Natural killer cell (primary cell): ENCODE measurements at regions not wholly inside any gene's neighbourhood (a gene's known extent, or its start where the extent isn't known, plus 50 kb on each side); places are given as distances from the start of the nearest gene placed in this dataset.

ENCODE experiments used
- ATAC-seq, 3 donors: fragments of 150-1000 bp in 2 of 3; fragments of 200-7000 bp in 1 of 3; cut with Tn5 transposase; 1 replicate in 1 of 3; 2 replicates in 2 of 3; pipeline ENCODE4 v1.10.0; 2021; ENCODE audit warnings: mild to moderate bottlenecking in 2 of 3, moderate library complexity in 2 of 3
- DNase-seq, 2 donors: peaks; one replicate each; pipeline versions ENCODE4 v3.0.0 to v3.0.0-alpha.2; 2013 to 2021; ENCODE audit warnings: mixed read lengths in 1 of 2
- H3K27ac ChIP-seq: one replicate; pipeline ENCODE4 v1.5.1; 2013; ENCODE audit warnings: mild to moderate bottlenecking, low read length
- H3K27me3 ChIP-seq: one replicate; pipeline ENCODE4 v1.6.1; 2013; ENCODE audit warnings: low read length; ENCODE audit not compliant: control insufficient read depth, insufficient read depth
- H3K36me3 ChIP-seq: one replicate; pipeline ENCODE4 v1.6.1; 2013; ENCODE audit warnings: low read length; ENCODE audit not compliant: control insufficient read depth, insufficient read depth
- H3K4me1 ChIP-seq: one replicate; pipeline ENCODE4 v1.6.1; 2013; ENCODE audit warnings: low read length; ENCODE audit not compliant: control insufficient read depth, insufficient read depth
- H3K4me3 ChIP-seq: one replicate; pipeline ENCODE4 v1.5.1; 2013; ENCODE audit warnings: low read length
- H3K9me3 ChIP-seq: one replicate; pipeline ENCODE4 v1.6.1; 2013; ENCODE audit warnings: low read length; ENCODE audit not compliant: control insufficient read depth, insufficient read depth
- H3K27ac Mint-ChIP-seq, 2 donors: one replicate each; pipeline ENCODE4 v1.8.0; 2022; ENCODE audit warnings: mild to moderate bottlenecking in 2 of 2, mixed read lengths in 2 of 2, moderate library complexity in 1 of 2
- H3K27me3 Mint-ChIP-seq, 2 donors: one replicate each; pipeline ENCODE4 v1.8.0; 2022; ENCODE audit warnings: low read depth in 2 of 2, mixed read lengths in 2 of 2
- H3K36me3 Mint-ChIP-seq: one replicate; pipeline ENCODE4 v1.8.0; 2022; ENCODE audit warnings: mixed read lengths
- H3K4me1 Mint-ChIP-seq, 2 donors: one replicate each; pipeline ENCODE4 v1.8.0; 2022; ENCODE audit warnings: mixed read lengths in 2 of 2
- H3K4me3 Mint-ChIP-seq: one replicate; pipeline ENCODE4 v1.8.0; 2022; ENCODE audit warnings: mild to moderate bottlenecking, moderate library complexity, mixed read lengths
- H3K9me3 Mint-ChIP-seq, 2 donors: one replicate each; pipeline ENCODE4 v1.8.0; 2022; ENCODE audit warnings: mixed read lengths in 2 of 2
- WGBS: methylation state at CpG from one replicate; pipeline ENCODE4 v1.1.7; 2013; ENCODE audit warnings: missing lambda C conversion rate; ENCODE audit not compliant: insufficient coverage; 5-methylcytosine and 5-hydroxymethylcytosine counted together
- intact Hi-C: fragments of 100-400 bp; cut with micrococcal nuclease; formaldehyde crosslinking; loops from one replicate; pipeline ENCODE4 v1.14.2; 2022
- TF ChIP-seq, protein P1 (sequence below): fragments of 200-600 bp; IDR thresholded peaks from one replicate; pipeline ENCODE4 v1.8.0; 2022; ENCODE audit warnings: antibody characterized with exemption

DNA sequence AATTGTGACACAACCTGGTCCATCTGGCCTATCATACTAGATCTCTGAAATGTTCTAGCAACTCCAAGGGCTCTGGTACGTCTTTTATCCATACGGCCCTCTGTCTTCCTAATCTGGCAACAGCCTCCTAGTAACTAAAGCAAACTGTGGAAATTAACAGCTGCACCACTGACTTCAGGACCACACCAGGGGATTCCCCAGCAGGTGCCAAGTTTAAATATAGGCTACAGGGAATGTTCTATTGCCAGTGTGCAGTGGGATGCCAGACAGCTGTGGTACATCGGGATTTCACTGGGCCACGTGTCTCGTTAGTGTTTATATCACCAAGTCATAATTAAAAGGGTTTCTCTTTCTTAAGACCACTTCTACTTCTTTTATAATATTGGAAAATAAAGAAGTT, 94.3 kb downstream of the RGS2 start:
- no peak overlapping the region for H3K4me3 Mint-ChIP-seq
- H3K4me1 ChIP-seq = no peaks in the 10 kb centered on the region
- H3K9me3 ChIP-seq = no peaks in the 10 kb centered on the region
- no peaks in the 10 kb centered on the region for H3K27me3 ChIP-seq
- no peak overlapping the region for H3K4me3 ChIP-seq
- H3K4me1 Mint-ChIP-seq = no peaks in the 10 kb centered on the region
- ATAC-seq = no peak
- WGBS = 98% methylated on average over 4 of the region's 5 CpGs
- TF ChIP-seq, protein P1, sequence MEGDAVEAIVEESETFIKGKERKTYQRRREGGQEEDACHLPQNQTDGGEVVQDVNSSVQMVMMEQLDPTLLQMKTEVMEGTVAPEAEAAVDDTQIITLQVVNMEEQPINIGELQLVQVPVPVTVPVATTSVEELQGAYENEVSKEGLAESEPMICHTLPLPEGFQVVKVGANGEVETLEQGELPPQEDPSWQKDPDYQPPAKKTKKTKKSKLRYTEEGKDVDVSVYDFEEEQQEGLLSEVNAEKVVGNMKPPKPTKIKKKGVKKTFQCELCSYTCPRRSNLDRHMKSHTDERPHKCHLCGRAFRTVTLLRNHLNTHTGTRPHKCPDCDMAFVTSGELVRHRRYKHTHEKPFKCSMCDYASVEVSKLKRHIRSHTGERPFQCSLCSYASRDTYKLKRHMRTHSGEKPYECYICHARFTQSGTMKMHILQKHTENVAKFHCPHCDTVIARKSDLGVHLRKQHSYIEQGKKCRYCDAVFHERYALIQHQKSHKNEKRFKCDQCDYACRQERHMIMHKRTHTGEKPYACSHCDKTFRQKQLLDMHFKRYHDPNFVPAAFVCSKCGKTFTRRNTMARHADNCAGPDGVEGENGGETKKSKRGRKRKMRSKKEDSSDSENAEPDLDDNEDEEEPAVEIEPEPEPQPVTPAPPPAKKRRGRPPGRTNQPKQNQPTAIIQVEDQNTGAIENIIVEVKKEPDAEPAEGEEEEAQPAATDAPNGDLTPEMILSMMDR = no peak
- H3K27me3 Mint-ChIP-seq = peaks cover 0 to 5% of the 10 kb centered on the region in 2 donors
- H3K27ac ChIP-seq = no peak overlapping the region
- H3K36me3 ChIP-seq = no peaks in the 10 kb centered on the region
- no peak overlapping the region for H3K27ac Mint-ChIP-seq
- DNase-seq = no peak
- no peaks in the 10 kb centered on the region for H3K36me3 Mint-ChIP-seq
- no peaks in the 10 kb centered on the region for H3K9me3 Mint-ChIP-seq
- intact Hi-C loops = no loop called here

DNA sequence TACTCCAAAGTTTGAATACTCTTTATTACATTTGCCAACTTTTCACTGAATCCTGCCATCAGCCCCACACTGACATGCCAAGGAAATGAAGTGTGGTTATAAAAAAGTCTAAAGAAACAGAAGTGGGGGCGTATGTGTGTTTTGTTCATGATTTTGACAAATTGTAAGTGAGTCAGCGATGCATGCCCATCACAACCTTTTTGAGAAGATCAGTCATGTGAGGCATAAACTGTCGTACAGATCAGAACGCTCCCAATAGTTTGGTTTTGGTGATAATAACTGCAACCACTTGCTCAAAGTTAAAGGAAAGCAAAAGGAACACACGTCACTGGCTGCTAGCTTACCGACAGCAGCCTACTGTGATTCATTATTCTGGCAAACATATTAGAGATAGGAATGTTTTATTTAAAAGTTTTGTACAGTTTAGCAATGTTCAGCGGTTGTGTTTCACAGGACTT, 95.6 kb downstream of the RGS2 start:
- no peak overlapping the region for H3K27ac Mint-ChIP-seq
- H3K4me3 Mint-ChIP-seq = no peak overlapping the region
- no peak overlapping the region for H3K27ac ChIP-seq
- ATAC-seq (no peak), DNase-seq (no peak)
- no peaks in the 10 kb centered on the region for H3K9me3 Mint-ChIP-seq
- no peaks in the 10 kb centered on the region for H3K9me3 ChIP-seq
- H3K4me3 ChIP-seq = no peak overlapping the region
- no peaks in the 10 kb centered on the region for H3K4me1 ChIP-seq
- H3K27me3 Mint-ChIP-seq = peaks cover 0 to 5% of the 10 kb centered on the region in 2 donors
- TF ChIP-seq, protein P1 = no peak
- no peaks in the 10 kb centered on the region for H3K27me3 ChIP-seq
- WGBS = 13% methylated on average over 6 of the region's 7 CpGs
- H3K36me3 Mint-ChIP-seq = peaks cover 6% of the 10 kb centered on the region
- no peaks in the 10 kb centered on the region for H3K4me1 Mint-ChIP-seq
- intact Hi-C loops = no loop called here
- H3K36me3 ChIP-seq = no peaks in the 10 kb centered on the region

DNA sequence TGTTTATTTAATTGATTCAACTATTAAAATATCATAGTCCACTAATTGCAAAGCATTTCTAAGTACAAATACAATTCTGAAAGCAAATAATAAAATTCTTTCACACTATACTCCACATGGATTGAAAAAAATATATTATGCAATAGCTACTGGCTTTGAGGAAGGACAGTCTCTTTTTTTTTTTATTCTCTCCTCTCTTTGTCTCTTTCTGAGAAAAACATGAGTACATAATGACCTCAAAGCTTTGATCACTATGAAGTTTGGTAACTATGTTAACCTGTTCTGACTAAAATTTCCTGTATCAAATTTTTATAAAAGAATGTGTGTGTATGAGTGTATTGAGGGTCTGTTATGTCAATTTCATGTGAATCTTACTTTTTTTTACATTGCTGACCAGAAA, 96.2 kb downstream of the RGS2 start:
- Mint-ChIP-seq H3K36me3 (peaks cover 6% of the 10 kb centered on the region), H3K27ac (no peak overlapping the region), H3K4me3 (no peak overlapping the region), H3K27me3 (peaks cover 0 to 5% of the 10 kb centered on the region in 2 donors), H3K9me3 (no peaks in the 10 kb centered on the region), H3K4me1 (no peaks in the 10 kb centered on the region)
- H3K27me3 ChIP-seq = no peaks in the 10 kb centered on the region
- intact Hi-C loops = no loop called here
- no peak for ATAC-seq
- H3K27ac ChIP-seq = no peak overlapping the region
- H3K4me1 ChIP-seq = no peaks in the 10 kb centered on the region
- TF ChIP-seq, protein P1 = no peak
- no peaks in the 10 kb centered on the region for H3K36me3 ChIP-seq
- H3K4me3 ChIP-seq = no peak overlapping the region
- no peaks in the 10 kb centered on the region for H3K9me3 ChIP-seq
- DNase-seq = no peak

DNA sequence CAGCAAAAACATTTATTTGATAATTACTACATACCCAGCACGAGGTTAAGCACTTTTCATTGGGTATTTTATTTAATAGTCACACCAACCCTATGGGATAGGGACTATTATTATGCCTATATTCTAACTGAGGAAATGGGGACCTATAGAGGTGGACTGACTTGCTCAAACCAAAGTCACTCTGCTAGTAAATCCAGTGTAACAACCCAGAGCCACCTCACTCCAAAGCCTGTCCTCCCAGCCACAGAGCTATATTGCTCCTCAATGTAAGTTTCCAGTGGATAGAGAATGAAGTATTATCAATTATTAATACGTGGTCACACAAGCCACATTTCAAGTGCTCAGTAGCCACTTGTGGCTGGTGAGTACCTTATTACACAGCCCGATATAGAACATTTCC, 97.5 kb downstream of the RGS2 start:
- Histone ChIP-seq H3K9me3 (no peaks in the 10 kb centered on the region), H3K27ac (no peak overlapping the region), H3K27me3 (no peaks in the 10 kb centered on the region), H3K4me1 (no peaks in the 10 kb centered on the region), H3K36me3 (no peaks in the 10 kb centered on the region), H3K4me3 (no peak overlapping the region)
- Mint-ChIP-seq H3K27me3 (peaks cover 0 to 5% of the 10 kb centered on the region in 2 donors), H3K27ac (no peak overlapping the region), H3K4me3 (no peak overlapping the region), H3K9me3 (no peaks in the 10 kb centered on the region), H3K36me3 (peaks cover 6% of the 10 kb centered on the region), H3K4me1 (no peaks in the 10 kb centered on the region)
- DNase-seq (no peak), ATAC-seq (no peak)
- TF ChIP-seq, protein P1 = no peak
- WGBS = 100% methylated on average over 2 of the region's 3 CpGs
- intact Hi-C loops = no loop called here
